ENCODE measurements at regions not wholly inside any gene's neighbourhood (a gene's known extent, or its start where the extent isn't known, plus 50 kb on each side); places are given as distances from the start of the nearest gene placed in this dataset.

DNA sequence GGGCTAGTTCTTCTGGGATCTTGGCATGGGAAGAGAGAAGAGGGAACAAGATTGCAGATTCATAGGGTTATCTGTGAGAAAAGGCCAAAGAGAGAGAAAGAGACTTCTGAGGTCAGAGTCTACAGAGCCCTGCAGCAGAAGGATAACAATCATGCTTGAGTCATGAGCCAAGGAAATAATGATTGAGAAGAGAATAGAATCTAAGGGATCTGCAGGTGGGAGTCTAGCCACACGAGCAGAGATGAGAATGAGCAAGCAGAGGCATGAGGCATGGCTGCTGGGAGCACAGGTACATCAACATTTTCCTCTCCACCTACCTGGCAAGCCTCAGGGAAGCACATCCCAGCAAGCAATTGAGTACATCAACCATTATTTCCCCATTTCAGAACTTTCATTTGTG lies 303.7 kb downstream of the LRIG3 start:
- TF ChIP-seq POLR2AphosphoS5 (IDR thresholded peaks at IDR 0.05; ENCODE audit: low read depth, low read length) (no peak), POLR2A (IDR thresholded peaks at IDR 0.05; ENCODE audit: low read depth, low read length) (no peak), TAF1 (IDR thresholded peaks at IDR 0.05; ENCODE audit: low read depth, low read length) (no peak), POU2F2 (IDR thresholded peaks at IDR 0.05; ENCODE audit: low read depth, low read length) (no peak)
